Sigmoid colon (tissue), 6 donors: ENCODE measurements at regions not wholly inside any gene's neighbourhood (a gene's known extent, or its start where the extent isn't known, plus 50 kb on each side); places are given as distances from the start of the nearest gene placed in this dataset.

Source experiments
- DNase-seq: peaks from one replicate; pipeline ENCODE4 v3.0.0-alpha.2; 2019
- H3K27ac ChIP-seq, 4 donors: fragments of 200-600 bp; sonication (generic); one replicate each; pipeline ENCODE4 v1.5.1; 2016 to 2019; ENCODE audit warnings: mild to moderate bottlenecking in 1 of 4
- H3K27me3 ChIP-seq, 3 donors: fragments of 200-600 bp; sonication (generic); one replicate each; pipeline ENCODE4 v1.5.1; 2019; ENCODE audit warnings: mild to moderate bottlenecking in 1 of 3
- H3K36me3 ChIP-seq, 4 donors: fragments of 200-600 bp; sonication (generic); one replicate each; pipeline ENCODE4 v1.5.1; 2016 to 2019
- H3K4me1 ChIP-seq, 4 donors: fragments of 200-600 bp; sonication (generic); one replicate each; pipeline ENCODE4 v1.5.1; 2017 to 2019
- H3K4me3 ChIP-seq, 4 donors: fragments of 200-600 bp; sonication (generic); one replicate each; pipeline ENCODE4 v1.5.1; 2017 to 2019; ENCODE audit warnings: mild to moderate bottlenecking in 2 of 4, moderate library complexity in 1 of 4
- H3K9me3 ChIP-seq, 4 donors: fragments of 200-600 bp in 3 of 4; sonication (generic) in 3 of 4; one replicate each; pipeline versions ENCODE4 v1.5.1 to v1.6.1; 2013 to 2019
- EP300 ChIP-seq, 4 donors: sonication (generic); formaldehyde crosslinking; IDR thresholded peaks; one replicate each; pipeline ENCODE4 v1.6.1; 2017; ENCODE audit warnings: antibody characterized with exemption in 4 of 4
- POLR2A ChIP-seq, 2 donors: fragments of 450-650 bp; IDR thresholded peaks; one replicate each; pipeline ENCODE4 v1.6.1; 2016; ENCODE audit warnings: antibody characterized with exemption in 2 of 2, mild to moderate bottlenecking in 2 of 2, moderate library complexity in 2 of 2
- POLR2AphosphoS5 ChIP-seq, 4 donors: sonication (generic); formaldehyde crosslinking; IDR thresholded peaks; one replicate each; pipeline ENCODE4 v1.6.1; 2017; ENCODE audit warnings: antibody characterized with exemption in 4 of 4
- WGBS, 2 donors: extraction: QIAGEN DNeasy Blood & Tissue Kit; methylation state at CpG; one replicate each; pipeline ENCODE4 v1.1.7; 2013; 5-methylcytosine and 5-hydroxymethylcytosine counted together
- intact Hi-C: fragments of 100-400 bp; cut with DNase I; formaldehyde crosslinking; loops from one replicate; pipeline ENCODE4 v1.15.1; 2023
- TF ChIP-seq, protein P1 (sequence below), 4 experiments: fragments of 450-650 bp in 3 of 4; fragments of 200-600 bp in 1 of 4; IDR thresholded peaks; one replicate each; pipeline ENCODE4 v1.5.1; 2016 to 2019; ENCODE audit warnings: antibody characterized with exemption in 4 of 4, mild to moderate bottlenecking in 3 of 4, moderate library complexity in 2 of 4
- donor health status: healthy with polysubstance abuse.
- donor health status: healthy.

DNA sequence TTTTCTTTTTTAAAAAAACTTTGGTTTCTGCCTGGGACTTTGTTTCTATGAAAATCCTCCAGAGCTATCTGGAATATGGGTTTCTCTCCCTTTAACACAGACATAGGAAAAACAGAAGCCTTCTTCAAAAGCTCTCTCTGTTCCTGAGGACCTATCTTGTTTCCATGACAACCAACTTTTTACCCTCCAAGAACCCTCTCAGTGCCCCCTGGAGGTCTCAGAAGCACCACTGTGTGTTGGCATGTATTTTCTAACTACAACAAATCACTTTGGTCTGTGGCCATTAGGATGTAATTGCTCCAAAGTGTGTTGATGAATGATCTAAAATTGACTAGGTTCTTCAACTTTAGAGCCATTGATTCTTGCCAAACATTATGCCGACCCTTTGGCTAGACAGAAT is 1331.6 kb downstream of the ADGRL3 start:
- no peak overlapping the region for H3K27ac ChIP-seq
- no peaks in the 10 kb centered on the region for H3K27me3 ChIP-seq
- H3K36me3 ChIP-seq: no peaks in the 10 kb centered on the region
- no peaks in the 10 kb centered on the region for H3K4me1 ChIP-seq
- H3K4me3 ChIP-seq: no peak overlapping the region
- H3K9me3 ChIP-seq: no peaks in the 10 kb centered on the region
- TF ChIP-seq EP300 (IDR thresholded peaks at IDR 0.05) (no peak), POLR2AphosphoS5 (IDR thresholded peaks at IDR 0.05) (no peak), POLR2A (IDR thresholded peaks at IDR 0.05) (no peak)
- TF ChIP-seq, protein P1, sequence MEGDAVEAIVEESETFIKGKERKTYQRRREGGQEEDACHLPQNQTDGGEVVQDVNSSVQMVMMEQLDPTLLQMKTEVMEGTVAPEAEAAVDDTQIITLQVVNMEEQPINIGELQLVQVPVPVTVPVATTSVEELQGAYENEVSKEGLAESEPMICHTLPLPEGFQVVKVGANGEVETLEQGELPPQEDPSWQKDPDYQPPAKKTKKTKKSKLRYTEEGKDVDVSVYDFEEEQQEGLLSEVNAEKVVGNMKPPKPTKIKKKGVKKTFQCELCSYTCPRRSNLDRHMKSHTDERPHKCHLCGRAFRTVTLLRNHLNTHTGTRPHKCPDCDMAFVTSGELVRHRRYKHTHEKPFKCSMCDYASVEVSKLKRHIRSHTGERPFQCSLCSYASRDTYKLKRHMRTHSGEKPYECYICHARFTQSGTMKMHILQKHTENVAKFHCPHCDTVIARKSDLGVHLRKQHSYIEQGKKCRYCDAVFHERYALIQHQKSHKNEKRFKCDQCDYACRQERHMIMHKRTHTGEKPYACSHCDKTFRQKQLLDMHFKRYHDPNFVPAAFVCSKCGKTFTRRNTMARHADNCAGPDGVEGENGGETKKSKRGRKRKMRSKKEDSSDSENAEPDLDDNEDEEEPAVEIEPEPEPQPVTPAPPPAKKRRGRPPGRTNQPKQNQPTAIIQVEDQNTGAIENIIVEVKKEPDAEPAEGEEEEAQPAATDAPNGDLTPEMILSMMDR (IDR thresholded peaks at IDR 0.05): no peak
- 82 to 92% methylated on average over 1 of the region's 1 CpG for WGBS, 2 donors
- intact Hi-C loops: no loop called here
- no peak for DNase-seq

DNA sequence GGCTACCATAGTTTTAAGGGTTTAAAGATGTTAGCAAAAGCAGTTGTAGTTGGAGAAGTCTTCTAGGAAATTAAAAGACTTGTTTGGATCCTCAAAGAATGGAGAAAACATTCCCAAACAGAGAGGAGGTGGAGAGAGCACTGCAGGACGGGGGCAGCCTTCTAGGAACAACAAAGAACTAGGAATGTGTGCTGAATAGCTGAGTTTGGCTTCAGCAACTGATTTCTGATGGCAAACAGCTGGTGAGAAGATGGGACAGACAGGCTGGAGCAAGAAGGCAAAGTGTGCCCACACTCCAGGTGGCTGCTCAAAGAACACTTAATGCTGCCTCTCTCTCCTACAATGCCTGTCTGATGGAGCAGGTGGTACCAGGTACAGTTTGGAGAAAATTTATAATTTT is 1331.1 kb downstream of the ADGRL3 start:
- TF ChIP-seq, protein P1 (IDR thresholded peaks at IDR 0.05): no peak
- no peak for TF ChIP-seq POLR2A (IDR thresholded peaks at IDR 0.05)
- no peak for TF ChIP-seq POLR2AphosphoS5 (IDR thresholded peaks at IDR 0.05)
- no peak for TF ChIP-seq EP300 (IDR thresholded peaks at IDR 0.05)
- no peaks in the 10 kb centered on the region for H3K9me3 ChIP-seq
- 61 to 69% methylated on average over 1 of the region's 1 CpG for WGBS, 2 donors
- H3K27ac ChIP-seq: no peak overlapping the region
- no peak overlapping the region for H3K4me3 ChIP-seq
- no peaks in the 10 kb centered on the region for H3K4me1 ChIP-seq
- intact Hi-C loops: no loop called here
- no peak for DNase-seq
- H3K36me3 ChIP-seq: no peaks in the 10 kb centered on the region
- H3K27me3 ChIP-seq: no peaks in the 10 kb centered on the region

DNA sequence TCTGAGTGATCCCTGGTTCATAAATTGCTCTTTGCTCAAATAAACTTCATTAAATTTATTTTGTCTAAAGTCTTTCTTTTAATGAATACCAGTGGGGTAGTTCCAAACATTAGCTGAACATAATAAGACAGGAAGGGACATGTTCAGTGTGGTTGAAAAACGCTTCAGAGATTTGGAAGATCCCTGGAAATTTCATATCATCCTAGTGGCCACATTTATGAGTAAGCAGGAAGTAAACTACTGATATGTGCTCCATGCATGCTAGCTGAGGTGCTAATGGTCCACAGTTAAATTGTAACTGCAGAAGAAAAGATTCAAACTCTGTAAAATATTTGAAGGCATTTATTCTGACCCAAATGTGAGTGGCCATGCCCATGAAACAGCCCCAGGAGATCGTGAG is 1328.7 kb downstream of the ADGRL3 start:
- Histone ChIP-seq H3K27ac (no peak overlapping the region), H3K36me3 (no peaks in the 10 kb centered on the region), H3K4me1 (no peaks in the 10 kb centered on the region), H3K27me3 (no peaks in the 10 kb centered on the region), H3K9me3 (no peaks in the 10 kb centered on the region), H3K4me3 (no peak overlapping the region)
- TF ChIP-seq, protein P1 (IDR thresholded peaks at IDR 0.05): no peak
- TF ChIP-seq POLR2A (IDR thresholded peaks at IDR 0.05): no peak
- no peak for TF ChIP-seq EP300 (IDR thresholded peaks at IDR 0.05)
- TF ChIP-seq POLR2AphosphoS5 (IDR thresholded peaks at IDR 0.05): no peak
- intact Hi-C loops: no loop called here
- no peak for DNase-seq
- WGBS, 2 donors: 37 to 56% methylated on average over 2 of the region's 2 CpGs

DNA sequence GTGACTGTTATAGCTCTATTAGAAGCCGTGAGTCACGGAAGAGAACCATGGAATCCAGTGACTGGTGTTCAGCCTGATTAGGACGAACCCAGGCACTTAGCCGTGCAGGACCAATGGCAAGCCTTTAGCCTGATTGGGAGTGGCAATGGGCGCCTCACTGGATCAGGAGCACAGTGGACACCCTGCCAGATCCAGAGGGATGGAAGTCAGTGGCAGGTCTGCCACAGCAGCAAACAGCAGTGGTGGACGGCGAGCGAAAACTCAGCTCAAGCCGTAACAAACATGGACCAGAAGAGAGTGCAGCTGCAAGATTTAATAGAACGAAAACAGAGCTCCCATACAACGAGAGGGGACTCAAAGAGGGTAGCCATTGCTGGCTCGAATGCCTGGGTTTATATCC is 1326.5 kb downstream of the ADGRL3 start:
- intact Hi-C loops: no loop called here
- H3K4me3 ChIP-seq: no peak overlapping the region
- WGBS, 2 donors: 94 to 95% methylated on average over 12 of the region's 12 CpGs

DNA sequence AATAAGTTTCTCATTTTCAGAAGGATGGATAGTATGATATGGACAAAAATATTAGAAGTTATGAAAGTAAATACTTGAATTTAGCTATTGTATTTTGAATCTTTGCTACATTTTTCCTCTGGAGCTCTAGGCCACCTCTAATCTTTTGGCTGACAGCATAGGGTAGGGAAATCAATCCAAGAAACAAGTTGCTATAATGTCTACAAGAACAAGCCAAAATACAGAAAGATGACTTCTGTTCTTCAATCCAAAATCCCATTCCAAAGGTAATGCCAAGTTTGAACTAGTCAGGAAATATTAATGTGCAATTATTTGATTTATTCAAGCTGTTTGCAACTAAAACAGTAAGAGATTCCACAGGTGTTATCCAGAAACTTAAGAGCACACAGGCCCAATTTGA is 1323.1 kb downstream of the ADGRL3 start:
- TF ChIP-seq POLR2AphosphoS5 (IDR thresholded peaks at IDR 0.05) (no peak), POLR2A (IDR thresholded peaks at IDR 0.05) (no peak), EP300 (IDR thresholded peaks at IDR 0.05) (no peak)
- TF ChIP-seq, protein P1 (IDR thresholded peaks at IDR 0.05): no peak
- H3K27ac ChIP-seq: no peak overlapping the region
- intact Hi-C loops: no loop called here

More for the DNA sequence above, 1326.5 kb downstream of the ADGRL3 start:
- no peaks in the 10 kb centered on the region for H3K9me3 ChIP-seq
- H3K36me3 ChIP-seq: no peaks in the 10 kb centered on the region
- no peaks in the 10 kb centered on the region for H3K27me3 ChIP-seq
- H3K27ac ChIP-seq: no peak overlapping the region
- no peak for DNase-seq
- no peaks in the 10 kb centered on the region for H3K4me1 ChIP-seq
- TF ChIP-seq, protein P1 (IDR thresholded peaks at IDR 0.05): no peak
- TF ChIP-seq EP300 (IDR thresholded peaks at IDR 0.05) (no peak), POLR2A (IDR thresholded peaks at IDR 0.05) (no peak), POLR2AphosphoS5 (IDR thresholded peaks at IDR 0.05) (no peak)

More for the DNA sequence above, 1323.1 kb downstream of the ADGRL3 start:
- Histone ChIP-seq H3K36me3 (no peaks in the 10 kb centered on the region), H3K27me3 (no peaks in the 10 kb centered on the region), H3K9me3 (no peaks in the 10 kb centered on the region), H3K4me3 (no peak overlapping the region), H3K4me1 (no peaks in the 10 kb centered on the region)
- no peak for DNase-seq
